Activated gamma-delta T cell (primary cell): ENCODE measurements at regions not wholly inside any gene's neighbourhood (a gene's known extent, or its start where the extent isn't known, plus 50 kb on each side); places are given as distances from the start of the nearest gene placed in this dataset.
"Not testable (repeated sequence)": the region's sequence is repeated elsewhere in the genome, so short reads cannot be mapped to it uniquely, and the experiment has no call there.

Experiments used
- DNase-seq: peaks from one replicate; lab custom pipeline; 2025; lab: John Stamatoyannopoulos, UW

DNA sequence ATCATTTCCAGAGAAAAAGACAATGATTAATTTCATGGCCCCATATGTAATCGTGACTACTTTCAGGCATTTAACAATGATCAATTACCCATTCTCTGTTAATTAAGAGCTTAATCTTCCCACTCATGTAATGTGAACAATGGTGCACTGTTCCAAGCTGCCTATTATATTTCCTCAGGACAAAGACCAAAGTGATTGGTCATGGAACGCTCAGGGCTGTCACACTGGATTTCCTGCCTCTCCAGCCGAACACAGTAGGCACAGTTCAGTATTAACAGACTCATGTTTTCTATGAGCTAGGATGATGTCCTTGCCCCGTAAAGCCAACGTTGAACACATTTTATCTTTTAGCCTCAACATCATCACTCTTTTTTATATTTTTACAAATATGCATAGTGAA lies 142.7 kb upstream of the FZD8 start:
- DNase-seq, result no peak

DNA sequence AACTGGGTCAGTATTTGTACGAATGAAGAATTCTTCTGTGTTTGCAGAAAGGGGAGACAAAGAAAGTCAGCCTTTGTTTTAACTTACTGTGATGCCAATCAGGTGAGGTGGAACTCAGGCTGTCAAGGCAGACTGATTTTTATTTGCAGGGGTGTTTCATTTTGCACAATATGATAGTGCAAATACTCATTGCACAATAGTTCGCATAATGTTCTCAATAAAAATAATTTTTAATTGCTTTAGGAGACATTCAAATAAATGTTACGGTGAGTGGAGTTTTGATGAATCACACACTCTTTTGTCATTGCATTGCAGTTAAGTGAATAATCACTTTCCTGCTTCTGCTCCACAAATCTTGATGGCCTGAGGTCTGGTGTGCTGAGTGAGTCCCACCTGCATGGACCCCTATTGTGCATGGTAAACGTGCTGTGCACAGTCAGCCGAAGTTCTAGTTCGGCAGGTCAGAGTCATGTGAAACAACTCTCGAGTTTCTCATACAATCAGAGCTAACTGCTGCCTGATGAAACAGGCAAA lies 141.3 kb upstream of the FZD8 start:
- no peak for DNase-seq

DNA sequence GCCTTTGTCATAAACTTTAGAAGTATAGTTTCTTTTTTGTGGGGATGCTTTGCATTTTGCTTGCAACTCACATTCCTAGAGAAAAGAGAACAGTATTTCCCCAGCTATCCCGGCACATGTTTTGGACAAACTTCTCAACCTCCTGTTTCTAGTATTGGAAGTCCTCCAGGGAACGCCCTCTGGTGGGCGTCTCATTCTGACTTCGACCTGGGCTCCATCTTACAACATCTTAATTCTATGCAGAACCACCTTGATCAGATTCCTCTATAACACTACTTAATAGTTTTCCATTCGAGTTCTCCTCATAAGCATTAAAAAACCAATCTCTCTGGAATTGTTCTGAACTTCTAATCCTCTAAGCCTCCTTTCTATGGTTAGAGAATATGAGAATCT lies 139.5 kb upstream of the FZD8 start:
- DNase-seq, result no peak

DNA sequence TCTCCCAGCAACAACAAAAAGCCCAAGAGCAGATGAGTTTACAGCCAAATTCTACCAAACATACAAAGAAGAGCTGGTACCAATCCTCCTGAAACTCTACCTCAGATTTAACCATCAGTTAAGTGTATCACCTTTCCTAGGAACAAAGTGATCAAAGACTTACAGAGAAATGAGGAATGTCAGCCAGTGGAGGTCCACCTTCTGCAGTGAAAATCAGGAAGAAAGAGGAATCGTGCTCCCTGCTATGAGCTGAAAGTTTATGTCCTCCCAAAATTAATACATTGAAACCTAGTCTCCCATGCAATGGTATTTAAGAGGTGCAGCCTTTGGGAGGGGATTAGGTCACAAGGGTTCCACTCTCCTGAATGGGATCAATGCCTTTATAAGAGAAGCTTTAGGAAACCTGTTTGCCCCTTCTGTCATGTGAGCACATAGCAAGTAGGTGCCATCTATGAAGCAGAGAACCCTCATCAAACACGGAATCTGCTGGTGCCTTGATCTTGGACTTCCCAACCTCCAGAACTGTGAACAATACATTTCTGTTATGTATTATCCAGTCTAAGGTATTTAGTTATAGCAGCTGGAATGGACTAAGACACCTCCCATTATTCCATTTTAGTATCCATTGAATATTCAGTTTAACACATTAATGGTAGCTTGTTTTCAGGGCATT lies 139.0 kb upstream of the FZD8 start:
- DNase-seq, result no peak

DNA sequence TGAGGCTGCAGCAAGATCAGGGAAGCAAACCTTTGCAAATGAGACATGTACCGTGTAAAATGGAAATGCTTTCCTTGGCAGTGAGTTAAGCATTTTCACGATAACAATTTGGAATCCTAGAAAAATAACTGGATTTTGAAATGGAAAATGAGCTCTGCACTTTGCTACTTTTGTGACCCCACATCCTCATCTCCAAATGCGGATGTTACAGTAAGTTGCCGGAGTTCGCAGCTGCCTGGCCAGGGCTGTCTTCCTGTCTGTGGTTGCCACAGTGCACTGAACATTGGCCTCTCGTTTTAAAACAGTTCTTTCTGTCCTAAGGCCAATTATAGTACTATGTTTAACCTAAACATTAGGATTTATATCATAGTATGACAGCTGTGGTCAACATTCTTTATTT lies 136.2 kb upstream of the FZD8 start:
- DNase-seq, result no peak

DNA sequence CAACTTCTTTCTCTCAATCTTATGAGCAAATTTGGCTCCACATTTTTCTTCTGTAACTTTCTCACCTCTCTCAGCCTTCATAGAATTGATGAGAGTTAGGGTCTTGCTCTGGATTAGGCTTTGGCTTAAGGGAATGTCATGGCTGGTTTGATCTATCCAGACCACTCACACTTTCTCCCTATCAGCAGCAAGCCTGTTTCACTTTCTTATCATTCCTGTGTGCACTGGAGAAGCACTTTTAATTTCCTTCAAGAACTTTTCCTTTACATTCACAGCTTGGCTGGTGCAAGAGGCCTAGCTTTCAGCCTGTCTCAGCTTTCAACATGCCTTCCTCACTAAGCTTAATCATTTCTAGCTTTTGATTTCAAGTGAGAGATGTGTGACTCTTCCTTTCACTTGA lies 134.5 kb upstream of the FZD8 start:
- not testable (repeated sequence) for DNase-seq

DNA sequence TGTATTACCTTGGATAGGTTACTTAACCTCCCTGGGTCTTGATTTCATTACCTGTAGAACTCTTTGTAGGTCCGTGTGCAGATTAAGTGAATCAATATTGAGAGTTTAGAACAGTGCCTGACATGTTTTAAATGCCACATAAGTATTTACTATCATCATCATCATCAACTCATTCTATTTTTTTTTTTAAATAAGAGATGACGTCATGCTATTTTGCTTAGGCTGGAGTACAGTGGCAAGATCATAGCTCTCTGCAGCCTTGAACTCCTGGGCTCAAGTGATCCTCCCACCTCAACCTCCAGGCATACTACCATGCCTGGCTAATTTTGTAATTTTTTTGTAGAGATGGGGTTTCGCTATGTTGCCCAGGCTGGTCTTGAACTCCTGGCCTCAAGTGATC lies 132.0 kb upstream of the FZD8 start:
- DNase-seq, result no peak

DNA sequence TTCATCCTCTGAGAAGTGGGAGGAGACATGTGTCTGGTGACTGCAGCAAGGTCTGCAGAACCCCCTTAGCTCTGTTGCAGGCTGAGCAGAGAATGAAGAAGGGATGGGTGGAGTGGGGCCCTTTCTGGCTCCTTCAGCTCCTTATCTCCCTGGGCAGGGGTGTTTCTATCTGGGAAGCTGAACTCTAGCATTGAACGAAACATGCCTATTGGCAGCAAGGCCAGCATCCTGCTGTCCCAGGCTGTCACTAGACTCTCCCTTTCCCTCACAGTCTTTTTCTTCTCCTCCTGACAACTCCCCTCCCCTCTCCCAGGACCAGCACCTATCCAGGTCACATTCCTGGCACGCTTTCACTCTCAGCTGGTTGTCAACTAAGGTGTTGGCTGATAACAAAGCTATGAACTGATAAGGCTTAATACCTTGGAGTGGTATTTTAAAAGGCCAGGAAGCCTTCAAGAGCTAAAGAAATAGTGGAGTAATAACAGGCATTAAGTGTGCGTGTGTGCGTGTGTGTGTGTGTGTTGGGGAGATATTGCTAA lies 128.8 kb upstream of the FZD8 start:
- DNase-seq, result no peak

DNA sequence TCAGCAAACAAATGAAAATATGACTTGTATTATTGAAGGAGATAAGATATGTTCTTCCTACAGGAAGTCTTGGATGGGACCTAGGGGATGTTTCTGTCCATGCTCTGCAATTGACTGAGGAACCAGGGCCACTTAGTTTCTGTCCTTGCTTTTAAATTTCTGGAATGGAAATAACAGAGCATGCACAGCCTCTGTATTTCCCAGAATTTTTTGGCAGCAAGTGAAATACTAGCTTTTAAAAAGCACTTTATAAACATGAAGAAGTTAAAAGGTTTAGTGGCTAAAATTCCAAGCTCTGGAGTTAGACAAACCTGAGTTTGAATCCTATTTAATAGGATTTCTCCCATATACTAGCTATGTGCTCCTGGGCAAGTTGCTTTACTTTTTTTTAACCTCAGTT lies 127.7 kb upstream of the FZD8 start:
- DNase-seq, result no peak

DNA sequence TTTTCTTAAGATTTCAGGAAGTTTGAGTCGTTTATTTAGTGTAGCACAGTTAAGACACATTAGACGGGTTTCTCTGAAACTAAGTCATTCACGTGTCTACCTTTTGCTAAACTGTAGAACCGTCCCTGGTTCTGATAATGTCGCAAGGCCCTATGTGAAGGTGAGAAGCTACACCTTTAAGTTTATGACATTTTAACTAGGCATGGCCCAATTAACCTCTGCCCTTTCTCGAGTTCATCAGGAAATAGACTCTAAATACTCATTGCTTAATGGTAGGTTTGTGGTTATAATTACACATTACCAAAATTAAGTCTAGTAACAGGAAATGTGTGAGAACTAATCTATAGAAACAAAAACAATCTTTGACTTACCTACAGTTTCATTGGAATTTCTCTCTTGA lies 126.6 kb upstream of the FZD8 start:
- no peak for DNase-seq

DNA sequence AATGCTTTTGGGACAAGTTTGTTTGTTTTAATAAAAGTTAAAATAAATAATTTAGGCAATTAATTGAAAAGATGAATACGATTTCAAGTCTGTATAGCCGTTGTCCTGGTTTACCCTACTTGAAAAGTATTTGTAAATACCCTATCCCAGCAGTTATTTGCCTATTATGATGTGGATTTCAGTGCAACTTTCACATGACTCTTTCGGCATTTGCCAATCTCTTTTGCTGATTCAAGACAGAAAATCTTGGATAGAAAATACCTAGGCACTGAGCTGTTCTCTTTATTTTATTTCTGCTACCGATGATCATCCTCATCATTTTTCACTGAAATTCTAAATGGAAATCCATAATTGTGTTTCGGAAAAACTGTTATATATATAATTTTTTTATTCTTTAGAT lies 125.9 kb upstream of the FZD8 start:
- DNase-seq, result no peak

DNA sequence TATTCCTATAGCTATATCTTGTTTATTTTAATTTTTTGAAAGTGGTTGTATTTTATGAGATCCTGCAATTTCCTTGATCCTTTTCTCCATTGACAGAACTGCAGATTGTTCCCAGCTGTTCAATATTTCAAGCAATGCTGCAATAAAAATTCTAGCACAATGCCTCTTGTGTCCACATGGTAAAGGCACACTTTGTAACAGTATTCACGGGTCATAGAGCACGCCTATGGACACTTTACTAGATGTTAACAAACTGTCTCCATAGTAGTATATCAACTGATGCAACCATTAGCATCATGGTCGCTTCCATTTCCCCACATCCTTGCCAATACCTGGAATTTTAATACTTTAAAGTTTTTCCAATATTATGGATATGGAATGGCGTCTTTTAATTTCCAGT lies 123.9 kb upstream of the FZD8 start:
- no peak for DNase-seq

DNA sequence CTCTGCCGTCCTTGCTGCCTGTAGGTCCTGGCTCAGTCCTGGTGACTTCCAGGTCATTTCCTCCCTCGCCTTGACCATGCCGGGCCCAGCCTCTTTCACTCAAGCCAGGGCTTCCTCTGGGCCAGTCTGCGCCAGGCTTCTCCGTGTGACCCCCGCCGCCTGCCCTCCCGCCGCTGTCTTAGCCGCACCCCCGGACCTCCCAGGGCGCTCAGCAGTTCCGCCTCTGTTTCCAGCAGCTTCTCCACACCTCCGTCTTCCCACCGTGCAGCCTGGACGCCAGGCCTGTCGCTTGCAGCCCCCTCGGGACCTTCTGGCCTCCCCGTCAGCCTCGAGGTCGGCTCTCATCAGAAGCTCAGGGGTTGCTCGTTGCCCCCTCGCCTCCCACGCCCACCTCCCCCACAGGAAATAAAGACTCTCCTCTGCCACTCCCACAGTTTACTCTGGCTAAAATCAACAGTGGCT lies 123.0 kb upstream of the FZD8 start:
- no peak for DNase-seq

DNA sequence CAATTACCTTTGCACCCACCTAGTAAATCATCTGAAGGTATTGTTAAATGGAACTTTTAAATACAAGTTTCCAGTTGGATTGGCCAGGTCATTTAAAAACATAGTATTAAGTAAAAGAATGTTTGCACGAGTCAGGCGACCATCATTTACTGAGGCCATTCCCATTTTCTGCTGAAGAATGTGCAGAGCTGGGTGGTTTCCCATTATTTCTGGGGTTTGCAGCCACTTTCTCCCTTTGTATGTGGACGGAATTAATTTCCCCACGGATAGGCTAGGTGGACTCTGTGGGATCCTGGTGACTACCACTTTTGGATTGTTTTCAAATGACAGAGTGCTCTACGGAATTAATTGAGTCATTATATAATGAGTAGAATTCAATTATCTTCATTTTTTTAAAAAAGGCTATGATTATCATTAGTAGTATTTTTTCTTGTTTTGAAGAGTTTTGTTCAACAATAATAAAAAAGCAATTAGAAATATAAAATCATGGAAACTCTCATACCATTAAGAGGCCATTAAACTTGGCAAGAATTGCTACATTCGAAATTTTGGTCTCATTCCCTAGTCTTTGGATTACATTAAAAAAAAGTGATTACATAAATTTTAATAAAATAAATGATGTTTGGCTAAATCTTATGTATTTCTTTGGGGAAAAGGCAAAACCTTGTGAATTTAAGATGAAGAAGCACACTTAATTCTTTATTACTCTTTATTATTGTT lies 120.4 kb upstream of the FZD8 start:
- no peak for DNase-seq

DNA sequence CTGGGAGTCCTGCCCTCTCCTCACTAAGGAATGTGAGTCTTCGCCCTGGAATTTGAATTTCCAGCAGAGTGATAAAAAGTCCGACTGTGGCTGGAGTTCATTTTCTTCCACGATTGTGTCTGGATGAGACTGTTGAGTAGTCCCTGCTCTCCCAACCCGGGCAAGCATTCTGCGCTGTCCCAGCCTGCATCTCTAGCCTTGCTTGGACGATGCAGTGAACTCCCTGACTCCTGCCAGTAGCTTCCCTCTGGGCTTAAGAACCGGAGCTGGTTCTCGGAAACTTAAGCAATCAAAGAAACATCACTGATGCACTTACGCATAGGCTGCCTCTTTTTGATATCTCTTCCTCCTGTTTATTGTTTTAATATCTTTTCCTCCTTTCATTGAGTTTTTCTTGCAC lies 116.0 kb upstream of the FZD8 start:
- no peak for DNase-seq

DNA sequence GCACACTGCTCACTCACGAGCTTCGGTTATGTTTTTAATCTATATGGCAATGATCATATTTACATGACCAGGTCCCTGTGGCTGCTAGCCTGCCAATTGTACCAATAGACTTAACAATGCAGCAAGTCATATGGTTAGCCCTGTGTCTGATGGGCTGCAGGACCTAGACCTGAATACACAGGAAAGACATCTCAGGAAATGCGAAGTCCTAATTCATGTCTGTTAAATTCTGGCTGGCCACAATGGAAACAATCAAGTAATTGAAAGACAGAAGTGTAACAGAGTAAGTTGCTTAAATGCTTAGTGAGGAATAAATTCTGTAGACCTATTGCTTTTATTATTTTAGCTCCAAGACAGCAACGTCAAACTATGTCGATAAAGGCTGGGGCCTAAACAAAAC lies 112.4 kb upstream of the FZD8 start:
- no peak for DNase-seq

DNA sequence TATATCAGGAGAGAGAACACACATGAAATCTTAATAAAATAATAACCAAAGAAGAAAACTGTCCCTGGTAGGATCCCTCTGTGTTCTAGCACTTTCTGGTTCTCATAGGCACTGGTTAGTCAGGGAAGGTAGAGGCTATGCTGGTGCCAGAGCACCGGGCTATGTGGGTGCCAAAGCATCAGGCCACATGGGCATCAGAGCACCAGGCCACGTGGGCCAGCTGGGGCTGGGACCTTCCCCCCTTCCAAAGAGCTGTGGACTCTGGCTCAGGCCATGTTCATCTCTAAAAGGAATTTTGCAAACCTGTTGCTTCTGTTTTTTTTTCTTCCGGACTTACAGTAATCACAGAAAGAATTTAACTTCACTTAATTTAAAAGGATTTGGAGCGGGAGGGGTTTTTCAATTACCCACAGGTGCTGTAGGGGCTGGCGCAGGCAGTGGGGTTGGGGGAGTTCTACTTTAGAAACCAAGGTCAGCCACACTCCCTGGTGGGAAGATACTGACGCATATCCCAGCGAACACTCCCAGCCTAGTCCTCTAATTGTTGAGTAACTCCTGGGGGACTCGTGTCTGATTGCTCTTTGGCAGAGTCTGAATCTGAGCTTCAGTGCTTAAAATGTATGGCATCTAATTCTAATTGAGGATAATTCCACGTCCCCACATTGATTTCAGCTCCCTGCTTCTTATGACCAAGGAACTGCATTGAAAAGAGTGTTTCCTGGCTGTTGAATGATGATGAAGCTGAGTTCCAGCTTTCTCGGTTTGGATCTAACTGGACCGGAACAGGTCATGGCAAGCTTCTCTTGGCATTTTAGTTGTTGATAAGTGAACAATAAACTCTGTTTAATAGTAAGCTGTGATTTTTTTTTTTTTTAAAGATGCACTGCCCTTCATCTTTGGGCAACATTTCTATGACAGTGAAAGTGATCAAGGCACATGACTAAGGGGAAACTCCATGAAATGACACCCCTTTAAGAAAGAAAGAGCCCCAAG lies 110.7 kb upstream of the FZD8 start:
- no peak for DNase-seq

DNA sequence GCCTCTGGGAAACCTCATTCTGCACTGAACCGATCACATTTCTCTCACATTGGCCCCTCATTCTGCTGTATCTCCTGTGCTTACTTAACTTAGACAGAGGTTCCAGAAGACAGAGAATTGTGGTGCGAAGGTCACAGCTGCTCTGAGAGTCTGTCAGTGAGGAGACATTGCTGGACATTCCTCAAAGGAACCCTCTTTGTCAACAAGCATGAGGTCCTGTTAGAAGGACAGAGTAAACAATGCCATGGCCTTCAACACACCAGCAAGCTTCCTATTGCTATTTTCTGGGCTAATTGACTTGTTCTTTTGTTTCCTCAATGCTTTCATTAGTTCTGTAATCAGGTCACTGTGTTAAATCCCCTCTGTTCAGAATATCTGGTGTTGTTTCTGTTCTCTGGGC lies 109.3 kb upstream of the FZD8 start:
- DNase-seq, result no peak

DNA sequence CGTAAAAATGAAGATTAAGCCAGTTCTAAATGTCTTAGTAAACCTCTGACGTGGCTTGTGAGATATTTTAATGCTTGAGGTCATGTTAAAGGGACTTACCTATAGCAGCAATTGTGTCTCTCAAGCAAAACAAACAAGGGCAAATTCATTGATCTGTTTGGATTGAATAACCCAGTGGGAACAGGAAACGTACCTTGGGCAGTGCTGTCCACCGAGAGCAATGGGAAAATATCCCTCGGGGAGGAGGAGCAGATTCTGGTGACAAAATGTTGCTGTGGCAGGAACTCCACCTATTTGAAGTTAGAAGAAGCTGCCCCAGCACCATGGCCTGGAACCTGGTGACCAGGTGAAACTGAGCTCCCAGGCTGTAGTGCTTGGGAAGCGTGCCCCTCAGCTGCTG lies 107.1 kb upstream of the FZD8 start:
- DNase-seq, result no peak

DNA sequence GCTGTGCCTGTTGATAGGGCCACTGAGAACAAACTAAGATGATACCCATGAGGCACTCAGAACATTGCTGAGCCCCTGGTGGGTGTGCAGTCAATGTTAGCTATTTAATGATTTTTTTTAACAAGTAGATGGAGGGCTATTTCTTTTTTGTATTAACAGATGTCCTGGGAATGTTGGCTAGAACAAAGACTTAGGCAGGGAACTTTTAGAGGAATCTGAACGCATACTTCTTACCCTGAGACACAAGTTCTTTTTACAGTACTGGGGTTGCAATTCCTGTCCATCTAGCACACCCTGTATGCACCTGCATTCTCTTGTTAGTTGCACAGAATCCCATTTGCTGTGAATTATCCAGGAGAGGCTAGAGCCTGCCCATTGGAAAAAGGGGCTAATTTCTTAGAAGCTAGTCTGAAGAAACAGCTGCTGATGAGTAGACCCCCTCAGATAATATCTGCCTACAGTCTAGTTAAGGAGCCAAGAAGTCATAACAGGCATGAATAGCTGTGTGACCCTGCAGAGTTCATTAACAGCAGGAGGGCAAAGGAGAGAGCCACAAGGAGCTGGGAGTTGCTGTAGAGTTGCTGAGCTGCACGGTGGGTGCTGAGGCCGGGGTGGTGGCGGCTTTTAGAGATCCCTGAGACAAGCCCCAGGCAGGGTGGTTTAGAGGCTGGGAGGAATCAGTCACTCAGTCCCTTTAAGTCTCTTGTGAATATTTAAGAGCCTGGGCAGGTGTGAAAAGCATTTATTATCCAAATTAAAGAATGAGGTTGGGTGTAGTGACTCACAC lies 103.7 kb upstream of the FZD8 start:
- DNase-seq, result no peak

DNA sequence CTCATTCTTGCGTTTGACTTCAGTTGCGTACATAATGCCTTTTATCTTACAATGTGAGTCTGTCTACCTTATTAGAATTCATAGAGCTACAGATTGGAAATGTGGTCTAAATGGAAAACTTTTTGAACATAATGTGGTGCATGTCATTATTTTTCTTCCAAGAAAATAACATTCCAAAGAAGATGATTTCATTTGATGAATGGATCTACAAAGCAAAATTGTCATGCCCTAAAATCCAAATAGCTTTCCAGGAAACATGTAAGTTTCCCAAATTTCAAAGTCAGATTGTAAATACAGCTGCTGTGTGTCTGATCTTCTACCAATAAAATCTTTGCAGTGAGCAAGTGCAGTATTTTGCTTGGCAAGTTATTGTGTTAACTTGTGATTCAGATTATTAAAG lies 101.8 kb upstream of the FZD8 start:
- no peak for DNase-seq
